Smooth muscle cell (in vitro differentiated cells): ENCODE measurements at regions not wholly inside any gene's neighbourhood (a gene's known extent, or its start where the extent isn't known, plus 50 kb on each side); places are given as distances from the start of the nearest gene placed in this dataset.

ENCODE experiments used
- DNase-seq: peaks from one replicate; lab custom pipeline; 2025; ENCODE audit not compliant: unreplicated experiment; lab: John Stamatoyannopoulos, UW
- H2AFZ ChIP-seq: fragments of 200-600 bp; sonication (generic); 2 replicates; pipeline ENCODE4 v1.6.0; 2016; ENCODE audit warnings: antibody characterized with exemption, low read depth, mild to moderate bottlenecking
- H3F3A ChIP-seq: fragments of 200-600 bp; sonication (generic); 2 replicates; pipeline ENCODE4 v1.6.0; 2017; ENCODE audit warnings: antibody characterized with exemption, low read depth
- H3K27ac ChIP-seq: fragments of 200-600 bp; sonication (generic); 2 replicates; pipeline ENCODE4 v1.5.1; 2016; ENCODE audit warnings: low read depth, mild to moderate bottlenecking
- H3K27me3 ChIP-seq: fragments of 200-600 bp; sonication (generic); 2 replicates; pipeline ENCODE4 v1.6.1; 2016; ENCODE audit warnings: low read depth, mild to moderate bottlenecking
- H3K36me3 ChIP-seq: fragments of 200-600 bp; sonication (generic); 2 replicates; pipeline ENCODE4 v1.5.1; 2016; ENCODE audit warnings: low read depth
- H3K4me1 ChIP-seq: fragments of 200-600 bp; sonication (generic); 2 replicates; pipeline ENCODE4 v1.5.1; 2016; ENCODE audit warnings: low read depth
- H3K4me2 ChIP-seq: fragments of 200-600 bp; sonication (generic); 2 replicates; pipeline ENCODE4 v1.6.0; 2016; ENCODE audit warnings: mild to moderate bottlenecking
- H3K4me3 ChIP-seq: fragments of 200-600 bp; sonication (generic); 2 replicates; pipeline ENCODE4 v1.5.1; 2016; ENCODE audit warnings: mild to moderate bottlenecking
- H3K79me2 ChIP-seq: fragments of 200-600 bp; sonication (generic); 2 replicates; pipeline ENCODE4 v1.6.0; 2016; ENCODE audit warnings: low read depth, mild to moderate bottlenecking
- H3K9ac ChIP-seq: fragments of 200-600 bp; sonication (generic); 2 replicates; pipeline ENCODE4 v1.6.0; 2016; ENCODE audit warnings: low read depth
- H3K9me3 ChIP-seq: fragments of 200-600 bp; sonication (generic); replicated peaks from 2 replicates; pipeline ENCODE4 v1.5.1; 2016; ENCODE audit warnings: low read depth
- H4K20me1 ChIP-seq: fragments of 200-600 bp; sonication (generic); 2 replicates; pipeline ENCODE4 v1.6.0; 2016; ENCODE audit warnings: low read depth
- CTCF ChIP-seq: fragments of 200-600 bp; sonication (generic); IDR thresholded peaks from 2 replicates; pipeline ENCODE4 v1.5.1; 2017; ENCODE audit warnings: borderline replicate concordance, mild to moderate bottlenecking, antibody characterized with exemption; ENCODE audit not compliant: insufficient read depth, poor library complexity, severe bottlenecking
- WGBS: methylation state at CpG from one replicate; pipeline ENCODE4 v1.1.7; 2016; ENCODE audit warnings: low lambda C conversion rate; 5-methylcytosine and 5-hydroxymethylcytosine counted together

- H3K9me3 ChIP-seq = no peaks in the 10 kb centered on the region
- no peaks in the 10 kb centered on the region for H3F3A ChIP-seq
- no peak for TF ChIP-seq CTCF
- H3K79me2 ChIP-seq = no peaks in the 10 kb centered on the region
- DNase-seq = no peak
- H3K27me3 ChIP-seq = no peaks in the 10 kb centered on the region
- H4K20me1 ChIP-seq = no peaks in the 10 kb centered on the region
- no peaks in the 10 kb centered on the region for H3K36me3 ChIP-seq
- H3K4me3 ChIP-seq = no peak overlapping the region
- 91% methylated on average over 7 of the region's 7 CpGs for WGBS
- H2AFZ ChIP-seq = no peak overlapping the region
- H3K4me2 ChIP-seq = no peak overlapping the region
- no peaks in the 10 kb centered on the region for H3K4me1 ChIP-seq
- H3K27ac ChIP-seq = no peak overlapping the region
- H3K9ac ChIP-seq = no peak overlapping the region
Measured at GRCh38 chr18:1392865-1393734, 488.4 kb downstream of the ADCYAP1 start.

- H3K79me2 ChIP-seq = no peaks in the 10 kb centered on the region
- H3K27me3 ChIP-seq = no peaks in the 10 kb centered on the region
- no peaks in the 10 kb centered on the region for H4K20me1 ChIP-seq
- WGBS = 97% methylated on average over 1 of the region's 1 CpG
- no peaks in the 10 kb centered on the region for H3F3A ChIP-seq
- no peak for DNase-seq
- no peak overlapping the region for H3K27ac ChIP-seq
- H2AFZ ChIP-seq = no peak overlapping the region
- H3K36me3 ChIP-seq = no peaks in the 10 kb centered on the region
- no peaks in the 10 kb centered on the region for H3K9me3 ChIP-seq
- TF ChIP-seq CTCF = no peak
- H3K4me2 ChIP-seq = no peak overlapping the region
- H3K9ac ChIP-seq = no peak overlapping the region
- no peak overlapping the region for H3K4me3 ChIP-seq
- H3K4me1 ChIP-seq = no peaks in the 10 kb centered on the region
Measured at GRCh38 chr18:1393929-1394328, 489.3 kb downstream of the ADCYAP1 start.

- no peak for TF ChIP-seq CTCF
- H4K20me1 ChIP-seq = no peaks in the 10 kb centered on the region
- no peak overlapping the region for H2AFZ ChIP-seq
- no peak overlapping the region for H3K27ac ChIP-seq
- no peak overlapping the region for H3K9ac ChIP-seq
- no peak overlapping the region for H3K4me3 ChIP-seq
- no peaks in the 10 kb centered on the region for H3K36me3 ChIP-seq
- H3K4me2 ChIP-seq = no peak overlapping the region
- no peaks in the 10 kb centered on the region for H3K9me3 ChIP-seq
- no peaks in the 10 kb centered on the region for H3K79me2 ChIP-seq
- no peaks in the 10 kb centered on the region for H3K27me3 ChIP-seq
- no peaks in the 10 kb centered on the region for H3K4me1 ChIP-seq
- DNase-seq = no peak
- H3F3A ChIP-seq = no peaks in the 10 kb centered on the region
- WGBS = 86% methylated on average over 1 of the region's 1 CpG
Measured at GRCh38 chr18:1394426-1394825, 489.8 kb downstream of the ADCYAP1 start.

GRCh38 chr18:1394966-1395365 lies 490.3 kb downstream of the ADCYAP1 start:
- no peak overlapping the region for H3K4me2 ChIP-seq
- no peaks in the 10 kb centered on the region for H3K79me2 ChIP-seq
- H3K9ac ChIP-seq = no peak overlapping the region
- H2AFZ ChIP-seq = no peak overlapping the region
- H3F3A ChIP-seq = no peaks in the 10 kb centered on the region
- H3K27me3 ChIP-seq = no peaks in the 10 kb centered on the region
- H3K4me3 ChIP-seq = no peak overlapping the region
- WGBS = 84% methylated on average over 5 of the region's 5 CpGs
- no peak for DNase-seq
- H3K27ac ChIP-seq = no peak overlapping the region
- no peaks in the 10 kb centered on the region for H4K20me1 ChIP-seq
- H3K36me3 ChIP-seq = no peaks in the 10 kb centered on the region
- H3K9me3 ChIP-seq = no peaks in the 10 kb centered on the region
- no peaks in the 10 kb centered on the region for H3K4me1 ChIP-seq
- no peak for TF ChIP-seq CTCF
